ENCODE measurements at regions not wholly inside any gene's neighbourhood (a gene's known extent, or its start where the extent isn't known, plus 50 kb on each side); places are given as distances from the start of the nearest gene placed in this dataset.

GRCh38 chr15:31151301-31152233 lies 50.0 kb upstream of the TRPM1 start:
- no peaks in the 10 kb centered on the region for H3K36me3 Mint-ChIP-seq
- no peak for DNase-seq

GRCh38 chr15:31153531-31153930 lies 52.0 kb upstream of the TRPM1 start:
- Mint-ChIP-seq H3K27ac (no peak overlapping the region), H3K4me1 (peaks cover 0 to 7% (median 0%) of the 10 kb centered on the region in 4 donors), H3K4me3 (no peak overlapping the region), H3K27me3 (peaks cover 0 to 3% (median 0%) of the 10 kb centered on the region in 5 donors), H3K36me3 (no peaks in the 10 kb centered on the region), H3K9me3 (no peaks in the 10 kb centered on the region)
- POLR2A ChIA-PET = no interaction called here
- ATAC-seq (no peak), DNase-seq (no peak)

More at GRCh38 chr15:31151301-31152233, 50.0 kb upstream of the TRPM1 start:
- Mint-ChIP-seq H3K4me3 (no peak overlapping the region), H3K9me3 (no peaks in the 10 kb centered on the region), H3K4me1 (peaks cover 0 to 7% (median 2%) of the 10 kb centered on the region in 4 donors), H3K27ac (no peak overlapping the region), H3K27me3 (peaks cover 0 to 3% (median 0%) of the 10 kb centered on the region in 5 donors)
- POLR2A ChIA-PET = no interaction called here
- ATAC-seq = no peak

GRCh38 chr15:31155151-31155550 lies 53.6 kb upstream of the TRPM1 start:
- H3K4me1 Mint-ChIP-seq = no peaks in the 10 kb centered on the region
- H3K36me3 Mint-ChIP-seq = no peaks in the 10 kb centered on the region
- ATAC-seq (no peak), DNase-seq (no peak)
- no peaks in the 10 kb centered on the region for H3K9me3 Mint-ChIP-seq
- no peak overlapping the region for H3K27ac Mint-ChIP-seq
- H3K4me3 Mint-ChIP-seq = no peak overlapping the region
- H3K27me3 Mint-ChIP-seq = peaks cover 0 to 3% (median 0%) of the 10 kb centered on the region in 5 donors
- POLR2A ChIA-PET = no interaction called here

- no peak for DNase-seq
- Mint-ChIP-seq H3K4me1 (no peaks in the 10 kb centered on the region), H3K27me3 (peaks cover 0 to 3% (median 0%) of the 10 kb centered on the region in 5 donors), H3K27ac (no peak overlapping the region), H3K36me3 (no peaks in the 10 kb centered on the region), H3K4me3 (no peak overlapping the region), H3K9me3 (no peaks in the 10 kb centered on the region)
- ATAC-seq = no peak
- POLR2A ChIA-PET = interaction anchor here (0.7 kb wide), 2 partner anchors 59 to 60 kb away, joined by 4 to 5 read pairs; no protein-coding TSS in a partner anchor
Measured at GRCh38 chr15:31156226-31156625, 54.7 kb upstream of the TRPM1 start.

- DNase-seq (no peak), ATAC-seq (no peak)
- POLR2A ChIA-PET = interaction anchor here (0.7 kb wide), 1 partner anchor 60 kb away, joined by 4 read pairs; no protein-coding TSS in a partner anchor
- Mint-ChIP-seq H3K36me3 (no peaks in the 10 kb centered on the region), H3K9me3 (no peaks in the 10 kb centered on the region), H3K27me3 (peaks cover 0 to 3% (median 0%) of the 10 kb centered on the region in 5 donors), H3K4me1 (no peaks in the 10 kb centered on the region), H3K27ac (no peak overlapping the region), H3K4me3 (no peak overlapping the region)
Measured at GRCh38 chr15:31156808-31157207, 55.3 kb upstream of the TRPM1 start.

GRCh38 chr15:31157644-31158069 lies 56.1 kb upstream of the TRPM1 start:
- H3K4me1 Mint-ChIP-seq = no peaks in the 10 kb centered on the region
- POLR2A ChIA-PET = no interaction called here
- H3K4me3 Mint-ChIP-seq = no peak overlapping the region
- H3K36me3 Mint-ChIP-seq = no peaks in the 10 kb centered on the region
- peaks cover 0 to 11% (median 4%) of the 10 kb centered on the region in 5 donors for H3K27me3 Mint-ChIP-seq
- DNase-seq (no peak), ATAC-seq (no peak)
- H3K9me3 Mint-ChIP-seq = no peaks in the 10 kb centered on the region
- no peak overlapping the region for H3K27ac Mint-ChIP-seq

GRCh38 chr15:31158858-31159569 lies 57.5 kb upstream of the TRPM1 start:
- ATAC-seq (no peak), DNase-seq (no peak)
- H3K36me3 Mint-ChIP-seq = no peaks in the 10 kb centered on the region
- H3K27ac Mint-ChIP-seq = no peak overlapping the region
- H3K9me3 Mint-ChIP-seq = no peaks in the 10 kb centered on the region
- H3K4me3 Mint-ChIP-seq = no peak overlapping the region
- POLR2A ChIA-PET = no interaction called here
- H3K4me1 Mint-ChIP-seq = no peaks in the 10 kb centered on the region
- H3K27me3 Mint-ChIP-seq = peaks cover 0 to 13% (median 5%) of the 10 kb centered on the region in 5 donors

GRCh38 chr15:31159837-31160236 lies 58.3 kb upstream of the TRPM1 start:
- POLR2A ChIA-PET = no interaction called here
- Mint-ChIP-seq H3K36me3 (no peaks in the 10 kb centered on the region), H3K27me3 (peaks cover 0 to 13% (median 6%) of the 10 kb centered on the region in 5 donors), H3K4me3 (no peak overlapping the region), H3K4me1 (no peaks in the 10 kb centered on the region), H3K9me3 (no peaks in the 10 kb centered on the region), H3K27ac (no peak overlapping the region)
- DNase-seq (no peak), ATAC-seq (no peak)

- peaks cover 0 to 13% (median 6%) of the 10 kb centered on the region in 5 donors for H3K27me3 Mint-ChIP-seq
- ATAC-seq (no peak), DNase-seq (no peak)
- no peaks in the 10 kb centered on the region for H3K36me3 Mint-ChIP-seq
- H3K9me3 Mint-ChIP-seq = no peaks in the 10 kb centered on the region
- no peaks in the 10 kb centered on the region for H3K4me1 Mint-ChIP-seq
- H3K27ac Mint-ChIP-seq = peak overlapping the region in 1 of 10 donors; percentile 59
- no peak overlapping the region for H3K4me3 Mint-ChIP-seq
- POLR2A ChIA-PET = no interaction called here
Measured at GRCh38 chr15:31160297-31160696, 58.8 kb upstream of the TRPM1 start.

GRCh38 chr15:31160740-31161495 lies 59.4 kb upstream of the TRPM1 start:
- DNase-seq (no peak), ATAC-seq (no peak)
- Mint-ChIP-seq H3K4me3 (no peak overlapping the region), H3K36me3 (no peaks in the 10 kb centered on the region), H3K4me1 (no peaks in the 10 kb centered on the region), H3K27ac (no peak overlapping the region), H3K9me3 (no peaks in the 10 kb centered on the region), H3K27me3 (peaks cover 0 to 13% (median 6%) of the 10 kb centered on the region in 5 donors)
- POLR2A ChIA-PET = no interaction called here

GRCh38 chr15:31161951-31162350 lies 60.4 kb upstream of the TRPM1 start:
- H3K4me1 Mint-ChIP-seq = no peaks in the 10 kb centered on the region
- peaks cover 0 to 13% (median 6%) of the 10 kb centered on the region in 5 donors for H3K27me3 Mint-ChIP-seq
- no peaks in the 10 kb centered on the region for H3K36me3 Mint-ChIP-seq
- no peak overlapping the region for H3K4me3 Mint-ChIP-seq
- ATAC-seq (no peak), DNase-seq (no peak)
- POLR2A ChIA-PET = no interaction called here
- H3K9me3 Mint-ChIP-seq = no peaks in the 10 kb centered on the region
- peak overlapping the region in 1 of 10 donors; percentile 10 for H3K27ac Mint-ChIP-seq

GRCh38 chr15:31162721-31163510 lies 61.4 kb upstream of the TRPM1 start:
- no peaks in the 10 kb centered on the region for H3K36me3 Mint-ChIP-seq
- POLR2A ChIA-PET = no interaction called here
- H3K9me3 Mint-ChIP-seq = no peaks in the 10 kb centered on the region
- H3K27ac Mint-ChIP-seq = peak overlapping the region in 1 of 10 donors; percentile 23
- H3K27me3 Mint-ChIP-seq = peaks cover 0 to 13% (median 6%) of the 10 kb centered on the region in 5 donors
- H3K4me1 Mint-ChIP-seq = peaks cover 0 to 8% (median 2%) of the 10 kb centered on the region in 4 donors
- no peak overlapping the region for H3K4me3 Mint-ChIP-seq
- DNase-seq (no peak), ATAC-seq (no peak)

Measured in naive thymus-derived CD8-positive, alpha-beta T cell (primary cell).